GM06990 (cell line): ENCODE measurements at regions not wholly inside any gene's neighbourhood (a gene's known extent, or its start where the extent isn't known, plus 50 kb on each side); places are given as distances from the start of the nearest gene placed in this dataset.

Experiments
- DNase-seq: peaks from one replicate; pipeline ENCODE4 v3.0.0-alpha.2; 2011; ENCODE audit not compliant: insufficient read length; ENCODE audit errors: extremely low read depth
- H3K27me3 ChIP-seq: replicated peaks from 2 replicates; pipeline ENCODE4 v1.6.0; 2011; ENCODE audit warnings: low read length; ENCODE audit not compliant: control insufficient read depth, insufficient read depth
- H3K36me3 ChIP-seq: 2 replicates; pipeline ENCODE4 v1.5.1; 2011; ENCODE audit warnings: low read length; ENCODE audit not compliant: control insufficient read depth, insufficient read depth
- H3K4me3 ChIP-seq: replicated peaks from 2 replicates; pipeline ENCODE4 v1.5.1; 2011; ENCODE audit warnings: low read depth, mild to moderate bottlenecking, control low read depth, low read length
- CTCF ChIP-seq: IDR thresholded peaks from 2 replicates; pipeline ENCODE4 v1.5.1; 2011; ENCODE audit warnings: low read length, control low read depth, mild to moderate bottlenecking, inconsistent platforms; ENCODE audit not compliant: insufficient read depth, poor library complexity, severe bottlenecking

DNA sequence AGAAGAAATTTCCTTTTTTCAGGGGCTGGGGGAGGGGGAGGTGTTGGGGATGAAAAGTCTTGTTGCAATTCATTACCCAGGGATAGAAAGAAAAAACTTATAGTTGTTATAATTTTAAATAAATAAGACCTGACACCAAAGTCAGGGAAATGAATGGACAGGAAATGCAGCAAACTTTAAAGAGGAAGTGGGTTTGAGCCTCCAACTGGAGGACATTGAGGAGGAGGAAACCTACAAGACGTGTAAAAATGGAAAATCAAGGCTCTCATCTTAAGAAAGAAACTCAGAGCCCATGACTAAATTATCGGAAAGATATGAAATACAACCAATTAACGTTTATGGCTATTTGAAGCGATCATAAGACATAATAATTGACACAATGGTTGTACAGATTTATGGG, 54.4 kb downstream of the NIBAN1 start:
- DNase-seq: no peak
- no peaks in the 10 kb centered on the region for H3K36me3 ChIP-seq
- no peak overlapping the region for H3K4me3 ChIP-seq
- no peak for TF ChIP-seq CTCF
- no peaks in the 10 kb centered on the region for H3K27me3 ChIP-seq

DNA sequence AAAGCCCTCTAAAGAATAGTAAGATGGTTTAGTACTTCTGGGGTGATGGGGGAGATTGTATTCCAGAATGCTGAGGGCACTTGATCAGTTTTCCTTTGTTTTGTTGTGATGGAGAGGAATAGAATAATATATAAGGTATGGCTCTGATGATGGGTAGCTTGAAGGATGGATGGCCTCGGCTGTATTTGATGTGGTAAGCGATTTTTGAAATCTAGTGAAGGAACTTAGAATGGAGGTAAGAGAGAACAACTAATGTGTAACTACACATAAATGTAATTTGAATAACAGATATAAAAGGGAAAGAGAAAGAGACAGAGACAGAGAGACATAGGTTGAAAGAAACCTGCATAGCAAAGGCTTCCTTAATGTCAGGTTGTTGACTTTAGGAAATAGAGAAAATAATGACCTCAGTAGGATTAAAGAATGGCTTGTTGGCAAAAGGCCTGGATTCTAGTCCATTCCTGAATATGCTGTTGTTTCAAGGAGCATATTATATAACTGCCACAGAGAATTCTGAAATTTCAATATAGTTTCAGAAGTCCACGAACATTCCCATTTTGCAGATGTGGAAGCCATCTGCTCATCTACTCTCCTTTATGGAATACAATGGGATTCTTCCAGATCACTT, 58.7 kb downstream of the NIBAN1 start:
- no peak for DNase-seq
- H3K36me3 ChIP-seq: no peaks in the 10 kb centered on the region
- no peak overlapping the region for H3K4me3 ChIP-seq
- H3K27me3 ChIP-seq: no peaks in the 10 kb centered on the region
- TF ChIP-seq CTCF: no peak

DNA sequence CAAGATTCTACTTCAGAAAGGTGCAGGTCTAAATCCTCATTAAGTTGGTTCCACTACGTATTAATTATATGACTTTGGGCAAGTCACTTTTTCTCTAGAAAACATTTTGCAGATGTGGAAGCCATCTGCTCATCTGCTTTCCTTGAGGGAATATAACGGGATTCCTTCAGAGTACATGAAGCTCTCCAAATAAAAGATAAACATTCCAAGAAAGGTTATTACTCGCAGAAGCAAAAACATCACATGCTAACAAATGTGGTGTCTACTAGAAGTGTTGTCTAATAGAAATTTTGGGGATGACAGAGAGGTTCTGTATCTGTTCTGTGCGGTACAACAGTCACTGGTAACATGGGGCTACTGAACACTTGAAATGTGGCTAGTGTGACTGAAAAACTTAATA, 60.2 kb downstream of the NIBAN1 start:
- no peaks in the 10 kb centered on the region for H3K27me3 ChIP-seq
- no peak for DNase-seq
- no peak overlapping the region for H3K4me3 ChIP-seq
- TF ChIP-seq CTCF: no peak
- H3K36me3 ChIP-seq: no peaks in the 10 kb centered on the region

DNA sequence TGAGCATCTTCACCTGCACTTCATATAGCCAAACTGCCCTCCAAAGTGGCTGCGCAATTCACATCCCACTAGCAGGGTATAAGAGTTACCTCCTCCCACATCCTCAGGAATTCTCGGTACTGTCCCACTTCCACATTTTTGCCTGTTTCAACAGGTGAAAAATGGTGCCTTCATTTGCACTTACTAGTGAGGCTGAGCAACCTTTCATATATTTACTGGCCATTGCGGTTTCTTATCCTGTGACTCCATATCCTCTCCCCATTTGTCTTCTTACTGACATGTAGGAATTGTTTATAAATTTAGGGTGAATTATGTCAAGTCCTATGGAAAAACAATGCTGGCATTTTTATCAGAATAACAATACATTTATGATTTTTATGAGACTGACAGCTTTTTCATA, 61.9 kb downstream of the NIBAN1 start:
- DNase-seq: no peak
- no peak for TF ChIP-seq CTCF
- H3K27me3 ChIP-seq: no peaks in the 10 kb centered on the region

GRCh38 chr1:184911830-184912229, 62.5 kb downstream of the NIBAN1 start:
- DNase-seq: no peak
- H3K36me3 ChIP-seq: no peaks in the 10 kb centered on the region
- no peak for TF ChIP-seq CTCF
- no peak overlapping the region for H3K4me3 ChIP-seq
- no peaks in the 10 kb centered on the region for H3K27me3 ChIP-seq

More for the DNA sequence above, 61.9 kb downstream of the NIBAN1 start:
- Histone ChIP-seq H3K4me3 (no peak overlapping the region), H3K36me3 (no peaks in the 10 kb centered on the region)
